ENCODE measurements at regions not wholly inside any gene's neighbourhood (a gene's known extent, or its start where the extent isn't known, plus 50 kb on each side); places are given as distances from the start of the nearest gene placed in this dataset.

DNA sequence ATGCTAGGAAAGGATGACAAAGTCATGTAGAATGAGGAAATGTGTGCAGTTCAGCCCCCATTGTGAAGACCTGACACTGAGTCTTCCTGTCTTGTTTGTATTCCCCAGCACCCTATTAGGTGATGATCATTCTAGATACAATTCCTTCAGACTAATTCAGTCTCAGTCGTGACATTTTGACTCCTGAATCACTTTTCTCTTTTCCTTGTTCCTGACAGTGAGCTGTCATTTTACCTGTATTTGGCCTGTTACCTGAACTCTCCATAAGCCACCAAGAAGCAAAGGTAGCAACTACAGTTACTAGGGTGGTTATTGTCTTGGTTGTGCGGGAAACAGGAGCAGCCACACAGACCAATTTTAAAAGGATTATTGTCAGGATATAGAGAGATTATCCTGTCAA is 111.4 kb upstream of the TAC1 start:
- Histone ChIP-seq H3K9me3 (no peaks in the 10 kb centered on the region), H3K4me1 (no peaks in the 10 kb centered on the region), H3K36me3 (no peaks in the 10 kb centered on the region), H3K4me3 (no peak overlapping the region), H3K27me3 (no peaks in the 10 kb centered on the region), H3K27ac (no peak overlapping the region)
- TF ChIP-seq POLR2AphosphoS5 (IDR thresholded peaks at IDR 0.05) (no peak), EP300 (IDR thresholded peaks at IDR 0.05) (no peak), POLR2A (IDR thresholded peaks at IDR 0.05) (no peak), CTCF (IDR thresholded peaks at IDR 0.05) (no peak)
- ATAC-seq, result no peak
- 75 to 76% methylated on average over 2 of the region's 2 CpGs for WGBS, 2 donors (ENCODE audit: low coverage in 1 of 2)

DNA sequence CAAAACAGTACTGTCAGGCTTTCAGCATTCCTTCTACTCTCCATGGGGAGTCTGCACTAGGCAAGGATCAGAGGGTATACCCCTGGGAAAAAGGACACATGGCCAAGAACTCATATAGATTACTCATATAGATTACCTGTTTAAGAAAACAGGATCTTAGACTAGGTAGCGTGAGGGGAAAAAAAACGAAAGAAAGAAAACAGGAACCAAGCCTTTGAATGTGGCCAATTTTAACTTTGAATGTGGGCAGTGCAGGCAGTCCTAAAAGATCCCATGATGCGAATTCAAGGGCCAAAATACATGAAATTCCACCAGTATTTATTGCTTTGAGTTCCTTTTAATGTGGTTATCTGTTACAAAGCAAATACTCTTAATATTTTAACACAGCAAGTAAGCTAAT is 108.6 kb upstream of the TAC1 start:
- Histone ChIP-seq H3K36me3 (no peaks in the 10 kb centered on the region), H3K27me3 (no peaks in the 10 kb centered on the region), H3K9me3 (no peaks in the 10 kb centered on the region), H3K27ac (no peak overlapping the region), H3K4me1 (no peaks in the 10 kb centered on the region), H3K4me3 (no peak overlapping the region)
- WGBS, 2 donors (ENCODE audit: low coverage in 1 of 2), result 57 to 72% methylated on average over 3 of the region's 3 CpGs
- TF ChIP-seq POLR2A (IDR thresholded peaks at IDR 0.05) (no peak), EP300 (IDR thresholded peaks at IDR 0.05) (no peak)
- ATAC-seq, result no peak

GRCh38 chr7:97630116-97630515 is 101.8 kb upstream of the TAC1 start:
- Histone ChIP-seq H3K9me3 (no peaks in the 10 kb centered on the region), H3K4me3 (no peak overlapping the region), H3K27ac (no peak overlapping the region), H3K27me3 (no peaks in the 10 kb centered on the region), H3K36me3 (no peaks in the 10 kb centered on the region), H3K4me1 (no peaks in the 10 kb centered on the region)
- no peak for TF ChIP-seq POLR2A (IDR thresholded peaks at IDR 0.05)
- TF ChIP-seq EP300 (IDR thresholded peaks at IDR 0.05), result no peak
- no peak for TF ChIP-seq CTCF (IDR thresholded peaks at IDR 0.05)
- no peak for TF ChIP-seq POLR2AphosphoS5 (IDR thresholded peaks at IDR 0.05)
- no peak for ATAC-seq
- WGBS, 2 donors (ENCODE audit: low coverage in 1 of 2), result 90% methylated on average over 1 of the region's 1 CpG; no CpG with 5 or more reads in 1 of the 2 donors

GRCh38 chr7:97635622-97636021 is 96.3 kb upstream of the TAC1 start:
- ATAC-seq, result no peak
- Histone ChIP-seq H3K9me3 (no peaks in the 10 kb centered on the region), H3K36me3 (no peaks in the 10 kb centered on the region), H3K4me3 (no peak overlapping the region), H3K27ac (no peak overlapping the region), H3K4me1 (no peaks in the 10 kb centered on the region), H3K27me3 (no peaks in the 10 kb centered on the region)
- 87 to 90% methylated on average over 4 of the region's 4 CpGs for WGBS, 2 donors (ENCODE audit: low coverage in 1 of 2)
- TF ChIP-seq CTCF (IDR thresholded peaks at IDR 0.05) (no peak), POLR2AphosphoS5 (IDR thresholded peaks at IDR 0.05) (no peak), POLR2A (IDR thresholded peaks at IDR 0.05) (no peak), EP300 (IDR thresholded peaks at IDR 0.05) (no peak)

DNA sequence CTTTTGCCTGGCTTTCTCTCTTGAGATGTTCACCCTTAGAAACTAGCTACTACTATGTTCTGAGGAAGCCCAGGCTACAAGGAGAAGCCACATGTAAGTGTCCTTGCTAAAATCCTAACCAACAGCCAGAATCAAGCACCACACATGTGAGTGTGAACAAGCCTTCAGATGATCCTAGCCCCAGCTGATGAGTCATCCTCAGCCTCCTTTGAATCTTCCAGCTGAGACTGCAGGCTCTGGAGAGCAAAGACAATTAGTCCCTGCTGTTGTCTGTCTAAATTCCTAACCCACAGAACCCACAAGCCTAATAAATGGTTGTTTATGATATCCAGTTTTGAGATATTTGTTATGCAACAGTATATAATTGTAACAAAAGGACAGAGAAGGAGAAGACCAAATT is 92.8 kb upstream of the TAC1 start:
- ATAC-seq, result no peak
- Histone ChIP-seq H3K27ac (no peak overlapping the region), H3K9me3 (no peaks in the 10 kb centered on the region), H3K4me3 (no peak overlapping the region), H3K27me3 (no peaks in the 10 kb centered on the region), H3K36me3 (no peaks in the 10 kb centered on the region), H3K4me1 (no peaks in the 10 kb centered on the region)
- TF ChIP-seq CTCF (IDR thresholded peaks at IDR 0.05) (no peak), EP300 (IDR thresholded peaks at IDR 0.05) (no peak), POLR2A (IDR thresholded peaks at IDR 0.05) (no peak), POLR2AphosphoS5 (IDR thresholded peaks at IDR 0.05) (no peak)

All from gastroesophageal sphincter (tissue), 4 donors.